Ramos (cell line): ENCODE measurements at regions not wholly inside any gene's neighbourhood (a gene's known extent, or its start where the extent isn't known, plus 50 kb on each side); places are given as distances from the start of the nearest gene placed in this dataset.

ENCODE experiments used
- in situ Hi-C: fragments of 300-500 bp; cut with MboI; formaldehyde crosslinking; loops from one replicate; pipeline ENCODE4 v1.14.3; 2022; ENCODE audit warnings: low sequenced_read_pairs; ENCODE audit not compliant: unreplicated experiment

GRCh38 chr5:62705022-62705421, 126.4 kb downstream of the LRRC70 start:
- in situ Hi-C loops, result no loop called here

- in situ Hi-C loops, result no loop called here
These were observed 123.5 kb downstream of the LRRC70 start for GRCh38 chr5:62702126-62702525.

GRCh38 chr5:62701036-62701435, 122.4 kb downstream of the LRRC70 start:
- in situ Hi-C loops, result no loop called here

- in situ Hi-C loops, result no loop called here
These were observed 120.1 kb downstream of the LRRC70 start for GRCh38 chr5:62698756-62699155.

- in situ Hi-C loops, result no loop called here
These were observed 116.7 kb downstream of the LRRC70 start for GRCh38 chr5:62695274-62695673.

GRCh38 chr5:62692946-62693713, 114.5 kb downstream of the LRRC70 start:
- in situ Hi-C loops, result no loop called here

- in situ Hi-C loops, result no loop called here
These were observed 113.3 kb downstream of the LRRC70 start for GRCh38 chr5:62691946-62692345.

GRCh38 chr5:62690421-62690820, 111.8 kb downstream of the LRRC70 start:
- in situ Hi-C loops, result no loop called here

GRCh38 chr5:62689599-62690368, 111.2 kb downstream of the LRRC70 start:
- in situ Hi-C loops, result no loop called here

- in situ Hi-C loops, result no loop called here
These were observed 108.1 kb downstream of the LRRC70 start for GRCh38 chr5:62686692-62687091.

- in situ Hi-C loops, result no loop called here
These were observed 106.6 kb downstream of the LRRC70 start for GRCh38 chr5:62685221-62685620.

- in situ Hi-C loops, result no loop called here
These were observed 105.7 kb downstream of the LRRC70 start for GRCh38 chr5:62684310-62684709.

- in situ Hi-C loops, result no loop called here
These were observed 103.4 kb downstream of the LRRC70 start for GRCh38 chr5:62682059-62682458.

- in situ Hi-C loops, result no loop called here
These were observed 102.7 kb downstream of the LRRC70 start for GRCh38 chr5:62681117-62681850.

- in situ Hi-C loops, result no loop called here
These were observed 101.5 kb downstream of the LRRC70 start for GRCh38 chr5:62680121-62680520.
